Type B pancreatic cell (in vitro differentiated cells): ENCODE measurements at regions not wholly inside any gene's neighbourhood (a gene's known extent, or its start where the extent isn't known, plus 50 kb on each side); places are given as distances from the start of the nearest gene placed in this dataset.

ENCODE experiments used
- DNase-seq: peaks from one replicate; pipeline ENCODE4 v3.0.0; 2021; ENCODE audit warnings: mixed read lengths; ENCODE audit not compliant: unreplicated experiment; ENCODE audit errors: extremely low spot score
- H3K27ac Mint-ChIP-seq: 2 replicates; pipeline ENCODE4 v1.8.0; 2021; ENCODE audit warnings: mild to moderate bottlenecking, mixed read lengths
- H3K27me3 Mint-ChIP-seq: 2 replicates; pipeline ENCODE4 v1.8.0; 2021; ENCODE audit warnings: mixed read lengths
- H3K36me3 Mint-ChIP-seq: 2 replicates; pipeline ENCODE4 v1.8.0; 2021; ENCODE audit warnings: mixed read lengths
- H3K4me1 Mint-ChIP-seq: one replicate; pipeline ENCODE4 v1.8.0; 2021; ENCODE audit warnings: mixed read lengths; ENCODE audit not compliant: unreplicated experiment
- H3K4me3 Mint-ChIP-seq: 2 replicates; pipeline ENCODE4 v1.8.0; 2021; ENCODE audit warnings: mild to moderate bottlenecking, mixed read lengths
- H3K9me3 Mint-ChIP-seq: 2 replicates; pipeline ENCODE4 v1.8.0; 2021; ENCODE audit warnings: mixed read lengths
- TF ChIP-seq, protein P1 (sequence below): fragments of 200-600 bp; sonication (generic); conservative IDR thresholded peaks from 2 replicates; pipeline ENCODE4 v1.5.0; 2021; ENCODE audit warnings: antibody characterized with exemption, mild to moderate bottlenecking

DNA sequence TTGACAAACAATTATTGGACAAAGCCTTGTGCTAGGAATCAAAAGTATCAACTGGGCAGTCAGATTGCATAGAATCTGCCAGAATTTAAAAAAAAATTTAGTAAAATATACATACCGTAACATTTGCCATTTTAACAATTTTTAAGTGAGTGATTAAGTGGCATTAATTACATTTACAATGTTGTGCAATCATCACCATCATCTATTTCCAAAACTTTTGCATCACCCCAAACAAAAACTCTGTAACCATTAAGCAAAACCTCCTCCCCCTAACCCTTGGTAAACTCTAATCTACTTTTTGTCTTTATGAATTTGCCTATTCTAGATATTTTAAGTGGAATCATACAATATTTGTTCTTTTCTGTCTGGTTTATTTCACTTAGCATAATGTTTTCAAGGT is 182.8 kb downstream of the LMO4 start:
- no peak for DNase-seq
- Mint-ChIP-seq H3K9me3 (no peaks in the 10 kb centered on the region), H3K27ac (no peak overlapping the region), H3K36me3 (no peaks in the 10 kb centered on the region), H3K4me3 (no peak overlapping the region), H3K4me1 (peaks cover 7% of the 10 kb centered on the region), H3K27me3 (no peaks in the 10 kb centered on the region)
- TF ChIP-seq, protein P1, sequence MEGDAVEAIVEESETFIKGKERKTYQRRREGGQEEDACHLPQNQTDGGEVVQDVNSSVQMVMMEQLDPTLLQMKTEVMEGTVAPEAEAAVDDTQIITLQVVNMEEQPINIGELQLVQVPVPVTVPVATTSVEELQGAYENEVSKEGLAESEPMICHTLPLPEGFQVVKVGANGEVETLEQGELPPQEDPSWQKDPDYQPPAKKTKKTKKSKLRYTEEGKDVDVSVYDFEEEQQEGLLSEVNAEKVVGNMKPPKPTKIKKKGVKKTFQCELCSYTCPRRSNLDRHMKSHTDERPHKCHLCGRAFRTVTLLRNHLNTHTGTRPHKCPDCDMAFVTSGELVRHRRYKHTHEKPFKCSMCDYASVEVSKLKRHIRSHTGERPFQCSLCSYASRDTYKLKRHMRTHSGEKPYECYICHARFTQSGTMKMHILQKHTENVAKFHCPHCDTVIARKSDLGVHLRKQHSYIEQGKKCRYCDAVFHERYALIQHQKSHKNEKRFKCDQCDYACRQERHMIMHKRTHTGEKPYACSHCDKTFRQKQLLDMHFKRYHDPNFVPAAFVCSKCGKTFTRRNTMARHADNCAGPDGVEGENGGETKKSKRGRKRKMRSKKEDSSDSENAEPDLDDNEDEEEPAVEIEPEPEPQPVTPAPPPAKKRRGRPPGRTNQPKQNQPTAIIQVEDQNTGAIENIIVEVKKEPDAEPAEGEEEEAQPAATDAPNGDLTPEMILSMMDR: no peak

DNA sequence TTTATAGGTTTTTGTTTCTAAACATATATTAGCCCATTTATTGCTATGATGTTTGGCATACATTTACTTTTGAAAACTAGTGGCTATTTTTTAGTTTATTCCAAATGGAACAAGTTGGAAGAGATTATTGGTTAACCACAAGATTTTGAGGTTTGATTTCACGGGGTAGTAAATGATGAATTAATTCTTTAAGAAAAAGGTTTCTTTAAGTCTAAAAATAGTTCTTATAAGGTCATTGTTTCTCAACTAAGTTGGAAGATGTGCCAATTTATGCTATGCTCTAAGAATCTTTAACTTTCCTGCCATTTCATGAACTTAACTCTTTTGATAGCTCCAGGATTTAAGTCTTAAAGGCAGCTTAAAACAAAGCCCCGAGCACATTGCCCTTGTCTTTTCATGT is 183.8 kb downstream of the LMO4 start:
- no peak overlapping the region for H3K4me3 Mint-ChIP-seq
- no peaks in the 10 kb centered on the region for H3K27me3 Mint-ChIP-seq
- TF ChIP-seq, protein P1: no peak
- peaks cover 11% of the 10 kb centered on the region for H3K4me1 Mint-ChIP-seq
- no peak for DNase-seq
- no peaks in the 10 kb centered on the region for H3K9me3 Mint-ChIP-seq
- no peak overlapping the region for H3K27ac Mint-ChIP-seq
- no peaks in the 10 kb centered on the region for H3K36me3 Mint-ChIP-seq

DNA sequence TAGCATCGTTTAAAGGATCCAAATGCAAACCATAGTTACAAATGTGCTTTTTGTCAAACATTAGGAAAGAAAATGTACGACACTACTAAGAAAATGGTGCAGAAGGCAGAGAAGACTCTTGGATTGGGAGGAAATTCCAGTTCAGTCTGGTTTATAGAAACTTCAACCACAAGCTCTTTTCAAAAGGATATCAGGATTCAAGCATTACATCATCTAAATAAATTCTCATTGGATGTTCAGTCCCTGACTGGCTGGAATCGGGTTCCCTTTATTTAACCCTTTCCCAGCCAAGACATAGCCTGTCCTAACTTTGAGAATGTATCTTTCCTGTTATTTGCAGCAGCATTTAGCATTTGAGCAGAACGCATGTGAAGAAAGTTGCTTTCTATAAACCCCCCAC is 184.6 kb downstream of the LMO4 start:
- no peak for DNase-seq
- Mint-ChIP-seq H3K36me3 (no peaks in the 10 kb centered on the region), H3K9me3 (no peaks in the 10 kb centered on the region), H3K27ac (no peak overlapping the region), H3K4me3 (no peak overlapping the region), H3K27me3 (no peaks in the 10 kb centered on the region), H3K4me1 (peaks cover 16% of the 10 kb centered on the region)
- TF ChIP-seq, protein P1: no peak

DNA sequence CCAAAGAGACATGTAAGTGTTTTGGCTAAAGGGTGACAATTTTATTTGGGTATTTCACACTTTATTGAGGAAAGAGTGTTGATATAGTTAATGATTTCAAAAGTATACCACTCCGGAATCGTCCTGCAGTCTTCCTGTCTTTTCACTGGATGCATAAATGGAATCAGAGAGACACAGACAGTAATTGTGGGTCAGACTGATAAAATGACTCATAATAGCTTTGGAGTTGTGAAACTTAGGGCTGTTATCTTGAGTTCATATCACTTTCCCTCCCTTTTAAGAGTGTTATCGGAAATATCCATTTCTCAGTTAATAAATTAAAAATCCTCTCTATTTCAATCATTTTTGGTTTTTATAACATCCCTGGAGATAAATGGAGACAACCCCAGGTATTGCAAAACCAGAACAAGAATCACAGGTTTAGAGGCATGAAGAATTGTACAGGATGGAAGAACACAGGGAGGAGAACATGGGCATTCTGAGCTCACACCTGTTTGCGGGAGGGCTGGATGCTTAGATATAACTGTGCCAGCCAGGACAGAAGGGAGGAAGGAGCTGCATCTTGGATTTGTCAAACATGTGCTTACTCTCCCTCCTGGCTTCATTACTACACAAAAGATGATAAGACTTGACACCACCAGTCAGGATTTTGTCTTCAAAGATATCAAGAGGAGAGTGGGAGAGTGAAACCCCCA is 185.4 kb downstream of the LMO4 start:
- Mint-ChIP-seq H3K27me3 (no peaks in the 10 kb centered on the region), H3K4me3 (no peak overlapping the region), H3K9me3 (no peaks in the 10 kb centered on the region), H3K4me1 (peaks cover 16% of the 10 kb centered on the region), H3K27ac (no peak overlapping the region), H3K36me3 (no peaks in the 10 kb centered on the region)
- DNase-seq: no peak
- TF ChIP-seq, protein P1: no peak

DNA sequence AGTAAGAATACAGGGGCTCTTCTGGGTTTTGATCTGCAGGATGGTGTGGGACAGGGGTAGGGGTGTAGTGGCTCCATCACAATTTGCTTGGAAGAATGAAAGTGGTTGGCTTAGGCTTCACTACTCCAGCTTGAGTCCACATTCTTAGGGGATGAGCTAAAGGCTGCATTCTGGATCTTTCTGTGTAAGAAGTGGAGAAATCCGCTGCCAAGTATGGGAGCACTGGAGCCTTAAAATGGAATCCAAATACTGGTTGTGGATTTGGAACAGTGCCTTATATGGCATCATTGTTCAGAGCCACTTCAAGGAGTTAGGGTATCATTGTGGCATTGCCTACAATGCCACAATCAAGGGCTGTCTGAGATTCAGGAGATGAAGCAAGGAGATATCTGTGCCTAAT is 187.1 kb downstream of the LMO4 start:
- no peak overlapping the region for H3K4me3 Mint-ChIP-seq
- no peaks in the 10 kb centered on the region for H3K36me3 Mint-ChIP-seq
- H3K27ac Mint-ChIP-seq: no peak overlapping the region
- H3K9me3 Mint-ChIP-seq: no peaks in the 10 kb centered on the region
- H3K4me1 Mint-ChIP-seq: peaks cover 16% of the 10 kb centered on the region
- no peaks in the 10 kb centered on the region for H3K27me3 Mint-ChIP-seq
- TF ChIP-seq, protein P1: no peak
- no peak for DNase-seq

DNA sequence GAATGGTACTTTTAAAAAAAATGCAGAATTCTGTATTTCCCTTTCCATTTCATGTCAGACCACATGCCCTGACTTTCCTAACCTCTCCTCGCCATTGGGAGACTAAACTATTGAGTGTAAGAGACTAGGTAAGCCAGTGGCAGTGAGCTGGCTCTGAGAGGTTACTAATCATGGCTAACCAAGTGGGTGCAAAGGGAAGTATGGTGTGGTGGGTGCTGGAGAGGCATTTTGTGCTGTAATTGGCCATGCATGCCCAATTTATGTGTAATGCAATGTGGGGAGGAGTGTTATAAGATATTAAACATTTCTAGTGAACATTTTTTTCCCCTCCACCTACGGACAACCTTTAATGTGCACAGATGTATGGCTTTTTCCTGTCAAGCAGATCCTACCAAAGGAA is 190.1 kb downstream of the LMO4 start:
- no peaks in the 10 kb centered on the region for H3K36me3 Mint-ChIP-seq
- no peak for DNase-seq
- TF ChIP-seq, protein P1: no peak
- H3K27ac Mint-ChIP-seq: no peak overlapping the region
- no peaks in the 10 kb centered on the region for H3K9me3 Mint-ChIP-seq
- peaks cover 16% of the 10 kb centered on the region for H3K4me1 Mint-ChIP-seq
- H3K4me3 Mint-ChIP-seq: no peak overlapping the region
- no peaks in the 10 kb centered on the region for H3K27me3 Mint-ChIP-seq
